ENCODE measurements at regions not wholly inside any gene's neighbourhood (a gene's known extent, or its start where the extent isn't known, plus 50 kb on each side); places are given as distances from the start of the nearest gene placed in this dataset.

DNA sequence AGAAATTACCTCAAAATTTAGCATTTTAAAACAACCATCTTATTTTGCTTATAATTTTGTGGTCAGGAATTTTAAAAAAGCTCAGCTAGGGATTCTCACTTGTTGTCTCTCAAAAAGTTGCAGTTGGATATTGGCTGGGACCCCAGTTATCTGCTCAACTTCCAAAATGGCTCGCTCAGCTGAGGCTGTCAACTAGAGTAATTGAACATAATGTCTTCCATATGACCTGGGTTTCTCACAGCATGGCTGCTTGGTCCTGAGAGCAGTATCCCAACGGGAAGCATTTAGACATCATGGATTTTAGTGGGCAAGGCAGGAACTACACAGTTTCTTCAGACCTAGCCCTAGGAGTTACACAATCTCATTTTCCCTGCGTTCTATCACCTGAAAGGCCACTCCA is 63.6 kb upstream of the SPEF2 start:
- no peak overlapping the region for H3K23ac ChIP-seq (ENCODE audit: low read depth, low read length)
- H3K27me3 ChIP-seq (ENCODE audit: control insufficient read depth, insufficient read depth, low read length), result no peaks in the 10 kb centered on the region
- ChIA-PET POLR2A (ENCODE audit: unreplicated experiment) (no interaction called here), CTCF (no interaction called here)
- no peak overlapping the region for H3K14ac ChIP-seq (replicated peaks; ENCODE audit: low read depth, low read length)
- H2BK15ac ChIP-seq (ENCODE audit: low read depth, low read length), result no peak overlapping the region
- H4K20me1 ChIP-seq (ENCODE audit: insufficient read depth, low read length), result no peaks in the 10 kb centered on the region
- no peak overlapping the region for H3K56ac ChIP-seq (ENCODE audit: extremely low read depth, insufficient read depth, low read length)
- in situ Hi-C loops (cut with MboI; ENCODE audit: low sequenced_read_pairs), result no loop called here
- 20% methylated on average over 1 of the region's 3 CpGs; no CpG with 5 or more reads in 1 of the 2 experiments for WGBS, 2 experiments (ENCODE audit: extremely low coverage in 2 of 2, insufficient read length in 1 of 2)
- H3K79me1 ChIP-seq (ENCODE audit: low read depth in 1 of 2, low read length in 2 of 2), result no peaks in the 10 kb centered on the region
- H3K4me1 ChIP-seq (ENCODE audit: control insufficient read depth, insufficient read depth, low read length), result no peaks in the 10 kb centered on the region
- BruUV-seq (replicated peaks), result no TSS peak
- H3K18ac ChIP-seq (ENCODE audit: low read depth, low read length), result no peak overlapping the region
- no peak overlapping the region for H2BK120ac ChIP-seq (ENCODE audit: low read depth, low read length)
- H3K9me1 ChIP-seq (ENCODE audit: insufficient read depth, low read length), result no peaks in the 10 kb centered on the region
- no peak overlapping the region for H2AFZ ChIP-seq (replicated peaks; ENCODE audit: low read length, poor library complexity)
- H4K91ac ChIP-seq (ENCODE audit: insufficient read depth, low read depth, low read length), result no peak overlapping the region
- H4K8ac ChIP-seq (ENCODE audit: low read depth in 2 of 2, low read length in 2 of 2), result no peak overlapping the region
- no peak overlapping the region for H2AK9ac ChIP-seq (replicated peaks; ENCODE audit: low read depth, low read length, poor library complexity)
- H2BK5ac ChIP-seq (ENCODE audit: low read depth, low read length, poor library complexity, severe bottlenecking), result no peak overlapping the region
- no peak for ATAC-seq (ENCODE audit: low read depth)
- dilution Hi-C loops (cut with HindIII; ENCODE audit: low sequenced_read_pairs, unreplicated experiment), result no loop called here
- no peak overlapping the region for H3K9ac ChIP-seq (ENCODE audit: low read depth, low read length)
- intact Hi-C loops (cut with micrococcal nuclease), result no loop called here
- no peak overlapping the region for H2AK5ac ChIP-seq (ENCODE audit: low read depth, low read length)
- TF ChIP-seq RAD21 (IDR thresholded peaks at IDR 0.05; ENCODE audit: low read length) (no peak), RFX5 (IDR thresholded peaks at IDR 0.05; ENCODE audit: low read depth, low read length) (no peak), BHLHE40 (IDR thresholded peaks at IDR 0.05; ENCODE audit: low read depth, low read length) (no peak), MXI1 (IDR thresholded peaks at IDR 0.05; ENCODE audit: borderline replicate concordance, low read depth, low read length) (no peak), NFE2L2 (IDR thresholded peaks at IDR 0.05; ENCODE audit: low read depth, low read length) (no peak), CHD1 (IDR thresholded peaks at IDR 0.05; ENCODE audit: low read depth, low read length) (no peak), CEBPB (IDR thresholded peaks at IDR 0.05; ENCODE audit: low read depth, low read length) (no peak), POLR2A (IDR thresholded peaks at IDR 0.05; ENCODE audit: low read depth, low read length) (no peak), MAFK (IDR thresholded peaks at IDR 0.05; ENCODE audit: low read depth, low read length) (no peak), SMC3 (IDR thresholded peaks at IDR 0.05; ENCODE audit: low read depth, low read length) (no peak), RCOR1 (IDR thresholded peaks at IDR 0.05; ENCODE audit: insufficient replicate concordance, low read length) (no peak), FOS (IDR thresholded peaks at IDR 0.05; ENCODE audit: low read depth, low read length) (no peak), MAZ (IDR thresholded peaks at IDR 0.05; ENCODE audit: borderline replicate concordance, low read depth, low read length) (no peak)
- TF ChIP-seq, protein P1, sequence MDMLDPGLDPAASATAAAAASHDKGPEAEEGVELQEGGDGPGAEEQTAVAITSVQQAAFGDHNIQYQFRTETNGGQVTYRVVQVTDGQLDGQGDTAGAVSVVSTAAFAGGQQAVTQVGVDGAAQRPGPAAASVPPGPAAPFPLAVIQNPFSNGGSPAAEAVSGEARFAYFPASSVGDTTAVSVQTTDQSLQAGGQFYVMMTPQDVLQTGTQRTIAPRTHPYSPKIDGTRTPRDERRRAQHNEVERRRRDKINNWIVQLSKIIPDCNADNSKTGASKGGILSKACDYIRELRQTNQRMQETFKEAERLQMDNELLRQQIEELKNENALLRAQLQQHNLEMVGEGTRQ (IDR thresholded peaks at IDR 0.05; ENCODE audit: low read depth, low read length), result no peak
- TF ChIP-seq, protein P2, sequence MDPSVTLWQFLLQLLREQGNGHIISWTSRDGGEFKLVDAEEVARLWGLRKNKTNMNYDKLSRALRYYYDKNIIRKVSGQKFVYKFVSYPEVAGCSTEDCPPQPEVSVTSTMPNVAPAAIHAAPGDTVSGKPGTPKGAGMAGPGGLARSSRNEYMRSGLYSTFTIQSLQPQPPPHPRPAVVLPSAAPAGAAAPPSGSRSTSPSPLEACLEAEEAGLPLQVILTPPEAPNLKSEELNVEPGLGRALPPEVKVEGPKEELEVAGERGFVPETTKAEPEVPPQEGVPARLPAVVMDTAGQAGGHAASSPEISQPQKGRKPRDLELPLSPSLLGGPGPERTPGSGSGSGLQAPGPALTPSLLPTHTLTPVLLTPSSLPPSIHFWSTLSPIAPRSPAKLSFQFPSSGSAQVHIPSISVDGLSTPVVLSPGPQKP (IDR thresholded peaks at IDR 0.05; ENCODE audit: borderline replicate concordance, low read depth, low read length), result no peak
- TF ChIP-seq, protein P3, sequence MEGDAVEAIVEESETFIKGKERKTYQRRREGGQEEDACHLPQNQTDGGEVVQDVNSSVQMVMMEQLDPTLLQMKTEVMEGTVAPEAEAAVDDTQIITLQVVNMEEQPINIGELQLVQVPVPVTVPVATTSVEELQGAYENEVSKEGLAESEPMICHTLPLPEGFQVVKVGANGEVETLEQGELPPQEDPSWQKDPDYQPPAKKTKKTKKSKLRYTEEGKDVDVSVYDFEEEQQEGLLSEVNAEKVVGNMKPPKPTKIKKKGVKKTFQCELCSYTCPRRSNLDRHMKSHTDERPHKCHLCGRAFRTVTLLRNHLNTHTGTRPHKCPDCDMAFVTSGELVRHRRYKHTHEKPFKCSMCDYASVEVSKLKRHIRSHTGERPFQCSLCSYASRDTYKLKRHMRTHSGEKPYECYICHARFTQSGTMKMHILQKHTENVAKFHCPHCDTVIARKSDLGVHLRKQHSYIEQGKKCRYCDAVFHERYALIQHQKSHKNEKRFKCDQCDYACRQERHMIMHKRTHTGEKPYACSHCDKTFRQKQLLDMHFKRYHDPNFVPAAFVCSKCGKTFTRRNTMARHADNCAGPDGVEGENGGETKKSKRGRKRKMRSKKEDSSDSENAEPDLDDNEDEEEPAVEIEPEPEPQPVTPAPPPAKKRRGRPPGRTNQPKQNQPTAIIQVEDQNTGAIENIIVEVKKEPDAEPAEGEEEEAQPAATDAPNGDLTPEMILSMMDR (conservative IDR thresholded peaks at IDR 0.05; ENCODE audit: low read depth, low read length), result no peak
- DNase-seq, result no peak
- H2BK20ac ChIP-seq (ENCODE audit: low read depth, low read length), result no peak overlapping the region
- no peak overlapping the region for H3K27ac ChIP-seq (ENCODE audit: insufficient read depth, low read length)
- H4K5ac ChIP-seq (ENCODE audit: low read depth, low read length), result no peak overlapping the region
- H3K4me2 ChIP-seq (ENCODE audit: low read depth, low read length), result no peak overlapping the region
- H3K4me3 ChIP-seq (ENCODE audit: insufficient read depth, low read depth, low read length), result no peak overlapping the region
- no peaks in the 10 kb centered on the region for H3K9me3 ChIP-seq (ENCODE audit: control insufficient read depth, insufficient read depth, low read length)
- H3K36me3 ChIP-seq (ENCODE audit: control insufficient read depth, insufficient read depth, low read length), result no peaks in the 10 kb centered on the region
- no peak overlapping the region for H3K4ac ChIP-seq (ENCODE audit: low read depth, low read length)

Measured in IMR-90 (cell line).